Stimulated activated CD4-positive, alpha-beta T cell treated with anti-CD3 and anti-CD28 coated beads, Interleukin-2, amount 100 ng/mL, for 4 hours (primary cell): ENCODE measurements at regions not wholly inside any gene's neighbourhood (a gene's known extent, or its start where the extent isn't known, plus 50 kb on each side); places are given as distances from the start of the nearest gene placed in this dataset.

ENCODE experiments used
- DNase-seq: peaks from one replicate; pipeline ENCODE4 v3.0.0-alpha.2; 2020; ENCODE audit warnings: low read depth

DNA sequence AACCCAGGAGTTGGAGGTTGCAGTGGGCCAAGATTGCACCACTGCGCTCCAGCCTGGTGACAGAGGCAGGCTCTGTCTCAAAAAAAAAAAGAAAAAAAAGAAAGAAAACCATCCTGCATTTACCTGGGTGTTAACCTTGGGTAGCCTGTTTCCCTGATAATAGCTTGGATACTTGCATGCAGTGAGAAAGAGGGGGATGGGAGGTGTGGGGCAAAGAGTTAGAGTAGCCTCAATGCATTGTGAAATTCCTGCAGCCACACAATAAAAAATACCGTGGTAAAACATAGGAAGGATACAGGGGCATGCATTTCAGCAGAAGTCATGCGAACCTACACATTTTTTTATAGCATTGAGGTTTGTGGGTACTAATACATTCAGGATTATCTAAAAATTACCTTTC is 76.6 kb upstream of the ZNF516 start:
- no peak for DNase-seq

DNA sequence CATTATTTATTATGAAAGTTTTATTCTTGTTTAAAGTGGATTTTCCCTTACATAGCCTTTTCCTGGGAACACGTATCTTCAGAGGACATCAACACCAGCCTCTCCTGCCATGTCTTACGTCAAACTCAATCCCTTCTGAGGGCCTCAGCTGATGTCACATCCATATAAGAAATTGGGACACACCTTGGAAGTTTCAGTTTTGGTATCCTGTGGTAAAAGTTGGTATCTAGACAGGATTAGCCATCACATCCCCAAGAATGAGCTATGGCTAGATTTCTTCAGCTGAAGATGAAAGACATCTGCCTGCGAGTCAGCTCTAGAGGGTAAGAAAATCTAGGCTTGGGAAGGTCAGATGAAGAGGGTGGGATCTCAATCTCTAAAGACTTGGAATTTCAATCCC is 75.8 kb upstream of the ZNF516 start:
- DNase-seq = no peak

DNA sequence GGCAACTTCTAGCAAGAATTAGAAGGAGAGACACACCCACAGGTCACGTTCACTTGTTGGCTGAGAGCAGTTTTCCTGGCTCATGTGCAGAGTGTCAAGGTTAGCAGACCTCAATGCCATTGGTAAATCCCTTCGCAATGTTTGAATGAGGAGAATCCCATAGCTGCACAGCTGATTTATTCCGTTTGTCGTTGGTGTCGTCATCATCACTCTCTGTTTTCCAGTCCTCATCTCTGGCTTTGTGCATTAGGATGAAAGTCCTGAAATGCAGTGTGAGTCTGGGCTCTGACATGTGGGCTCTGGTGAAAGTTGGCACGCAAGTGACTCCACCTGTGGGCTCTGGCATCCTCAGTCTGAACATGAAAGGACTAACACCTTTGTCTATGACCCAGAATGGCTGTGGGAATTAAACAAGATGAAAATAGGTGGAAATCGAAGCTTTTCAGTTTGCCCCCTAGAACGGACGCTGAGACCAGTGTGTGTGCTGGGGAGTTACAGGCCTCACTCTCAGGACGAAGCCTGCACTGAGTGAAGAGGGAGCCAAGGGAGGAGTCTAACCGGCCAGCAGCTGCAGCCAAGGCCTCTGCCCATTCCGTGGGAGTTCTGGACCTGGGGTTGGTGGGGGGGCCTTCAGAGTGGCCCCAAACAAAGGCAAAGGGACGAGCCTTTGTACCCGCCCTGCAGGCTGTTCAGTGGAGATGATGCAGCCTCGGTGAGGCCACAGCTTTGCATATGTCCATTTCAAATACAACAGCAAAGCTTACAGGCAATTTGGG is 74.8 kb upstream of the ZNF516 start:
- DNase-seq = no peak

DNA sequence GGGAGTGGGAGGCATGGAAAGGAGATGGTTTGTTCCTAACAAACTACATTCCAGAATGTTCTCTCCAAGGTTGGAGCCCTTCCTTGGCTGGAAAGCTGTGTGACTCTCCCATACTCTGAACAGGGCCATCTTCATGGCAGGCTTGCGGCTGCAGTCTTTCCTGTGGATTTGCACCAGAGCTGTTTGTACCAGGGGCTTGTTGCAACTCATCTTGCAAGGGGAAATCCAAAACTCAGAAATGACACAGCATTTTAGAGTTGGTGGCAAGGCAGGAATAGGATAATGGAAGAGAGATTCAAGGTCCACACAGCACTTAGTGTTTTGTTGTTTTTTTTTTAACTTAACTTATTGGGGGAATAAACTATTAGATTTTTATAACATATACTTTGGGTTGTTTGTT is 73.7 kb upstream of the ZNF516 start:
- no peak for DNase-seq

DNA sequence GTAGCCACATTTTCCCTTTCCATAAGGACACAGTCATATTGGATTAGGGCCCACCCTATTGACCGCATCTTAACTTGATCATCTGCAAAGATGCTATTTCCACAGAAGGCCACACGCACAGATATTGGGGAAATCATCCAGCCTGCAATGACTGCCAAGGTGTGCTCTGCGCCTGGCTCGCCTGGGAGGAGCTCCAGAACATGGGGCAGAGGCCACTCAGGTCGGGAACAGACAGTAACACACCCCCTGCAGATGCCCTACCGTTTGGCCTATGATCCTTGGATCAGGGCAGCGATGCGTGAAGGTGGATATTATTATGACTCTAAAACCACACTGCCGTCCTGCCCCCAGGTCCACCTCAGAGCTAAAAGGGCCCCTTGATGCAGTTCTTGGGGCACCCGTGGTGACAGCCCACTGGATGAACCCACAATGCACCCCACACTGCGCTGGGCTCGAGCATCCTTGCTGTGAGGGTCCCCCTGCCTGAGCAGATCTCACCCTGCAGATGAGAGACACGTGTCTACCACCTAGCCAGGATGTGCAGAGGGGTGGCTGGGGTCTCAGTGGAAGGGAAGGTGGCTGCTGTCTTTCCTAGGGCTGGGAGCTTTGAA is 72.9 kb upstream of the ZNF516 start:
- no peak for DNase-seq

DNA sequence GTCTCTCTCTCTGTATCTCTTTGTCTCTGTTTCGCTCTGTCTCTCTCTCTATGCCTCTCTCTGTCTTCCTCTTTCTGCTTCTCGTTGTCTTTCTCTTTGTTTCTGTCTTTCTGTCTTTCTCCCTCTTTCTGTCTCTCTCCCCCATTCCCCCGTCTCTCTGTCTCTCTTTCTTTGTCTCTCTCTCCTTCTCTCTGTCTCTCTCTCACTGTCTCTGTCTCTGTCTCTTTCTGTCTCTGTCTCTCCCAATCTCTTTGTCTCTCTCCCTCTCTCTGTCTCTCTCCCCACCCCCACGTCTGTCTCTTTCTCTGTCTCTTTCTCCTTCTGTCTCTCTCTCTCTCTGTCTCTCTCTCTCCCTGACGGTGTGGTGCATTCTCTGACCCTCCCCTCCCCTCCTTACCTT is 71.9 kb upstream of the ZNF516 start:
- no peak for DNase-seq

DNA sequence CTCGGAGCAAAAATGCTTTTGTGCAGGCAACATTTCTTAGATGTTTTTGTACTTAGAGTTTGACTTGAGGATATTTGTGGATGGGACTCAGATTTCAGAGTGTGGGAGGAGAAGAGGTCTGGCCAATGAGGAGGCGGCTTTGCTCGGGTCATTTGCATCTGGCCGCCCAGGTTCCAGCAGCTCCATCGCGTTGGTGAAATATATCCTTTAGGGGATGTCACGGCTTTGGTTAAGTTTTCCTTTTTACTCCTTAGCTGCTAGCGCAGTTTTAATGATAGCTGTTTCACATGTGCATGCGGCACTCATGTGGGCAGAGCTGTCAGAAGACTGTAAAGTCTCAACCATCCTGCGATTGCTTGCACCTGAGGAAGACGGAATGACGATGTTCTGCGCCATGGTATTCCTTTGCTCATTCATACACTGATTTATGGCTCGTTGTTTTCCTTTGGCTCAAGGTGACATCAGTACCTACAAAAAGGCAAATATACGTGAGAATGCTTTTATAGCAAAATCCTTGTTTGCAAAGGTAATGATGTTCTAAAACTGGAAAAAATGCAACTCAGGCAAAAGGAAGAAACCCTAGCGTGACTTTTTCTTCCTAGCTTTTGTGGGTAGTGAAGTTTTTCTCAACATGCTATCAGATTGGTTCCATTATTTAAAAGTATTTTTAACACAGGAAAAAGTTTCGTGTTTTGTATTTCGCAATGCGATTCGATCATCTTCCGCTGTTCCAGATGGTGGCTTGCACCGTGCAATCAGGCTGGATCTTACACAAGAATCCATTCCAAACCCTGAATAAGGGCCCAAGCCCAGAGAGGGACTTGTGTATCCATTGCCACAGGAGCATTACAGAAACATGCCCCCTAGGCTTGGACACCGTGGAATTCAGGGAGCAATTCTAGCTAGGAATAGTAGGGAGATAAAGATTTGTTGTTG is 70.5 kb upstream of the ZNF516 start:
- no peak for DNase-seq

DNA sequence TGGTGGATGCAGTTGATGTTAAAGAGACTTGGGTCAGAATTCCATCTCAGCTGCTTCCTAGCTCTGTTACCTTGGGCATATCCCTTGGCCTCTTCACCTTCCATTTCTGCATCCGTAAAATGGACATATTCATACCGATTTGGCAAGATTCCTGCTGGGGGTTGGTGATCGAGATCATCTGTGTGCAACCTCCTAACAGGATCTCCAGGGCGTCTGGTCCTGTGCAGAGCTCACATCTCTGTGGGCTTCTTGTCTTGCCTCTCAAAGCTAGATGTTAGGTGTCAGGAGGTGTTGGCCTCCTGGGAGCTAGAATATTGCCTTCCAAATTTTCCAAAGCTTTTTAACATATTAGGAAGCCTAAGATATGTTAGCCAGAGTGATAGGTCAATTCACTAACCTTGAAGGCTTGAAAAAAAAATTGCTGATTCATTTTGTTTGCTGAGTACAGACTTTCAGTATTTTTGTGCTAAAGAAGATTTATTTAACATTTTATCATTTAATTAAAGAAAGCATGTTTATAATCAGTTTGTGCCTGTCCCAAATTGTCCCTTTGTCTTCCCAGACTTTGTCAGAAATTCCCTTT is 69.7 kb upstream of the ZNF516 start:
- no peak for DNase-seq

DNA sequence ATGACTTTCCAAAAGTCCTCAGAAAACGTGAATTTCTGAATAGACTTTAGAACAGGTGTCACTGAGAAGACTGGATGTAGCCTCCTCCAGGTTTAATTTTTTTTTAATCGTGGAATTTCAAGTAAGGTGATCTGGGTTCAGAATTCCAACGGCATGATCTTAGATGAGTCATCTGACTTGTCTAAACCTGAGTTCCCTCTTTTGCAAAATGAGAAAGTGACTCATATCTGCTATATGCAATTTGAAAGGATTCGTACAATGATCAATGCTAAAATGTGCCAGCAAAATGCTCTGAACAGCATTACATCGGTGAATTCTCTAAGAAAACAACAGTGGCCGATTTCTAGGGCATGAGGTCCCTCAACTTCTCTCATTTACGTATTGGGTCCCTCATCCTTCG is 69.1 kb upstream of the ZNF516 start:
- no peak for DNase-seq

DNA sequence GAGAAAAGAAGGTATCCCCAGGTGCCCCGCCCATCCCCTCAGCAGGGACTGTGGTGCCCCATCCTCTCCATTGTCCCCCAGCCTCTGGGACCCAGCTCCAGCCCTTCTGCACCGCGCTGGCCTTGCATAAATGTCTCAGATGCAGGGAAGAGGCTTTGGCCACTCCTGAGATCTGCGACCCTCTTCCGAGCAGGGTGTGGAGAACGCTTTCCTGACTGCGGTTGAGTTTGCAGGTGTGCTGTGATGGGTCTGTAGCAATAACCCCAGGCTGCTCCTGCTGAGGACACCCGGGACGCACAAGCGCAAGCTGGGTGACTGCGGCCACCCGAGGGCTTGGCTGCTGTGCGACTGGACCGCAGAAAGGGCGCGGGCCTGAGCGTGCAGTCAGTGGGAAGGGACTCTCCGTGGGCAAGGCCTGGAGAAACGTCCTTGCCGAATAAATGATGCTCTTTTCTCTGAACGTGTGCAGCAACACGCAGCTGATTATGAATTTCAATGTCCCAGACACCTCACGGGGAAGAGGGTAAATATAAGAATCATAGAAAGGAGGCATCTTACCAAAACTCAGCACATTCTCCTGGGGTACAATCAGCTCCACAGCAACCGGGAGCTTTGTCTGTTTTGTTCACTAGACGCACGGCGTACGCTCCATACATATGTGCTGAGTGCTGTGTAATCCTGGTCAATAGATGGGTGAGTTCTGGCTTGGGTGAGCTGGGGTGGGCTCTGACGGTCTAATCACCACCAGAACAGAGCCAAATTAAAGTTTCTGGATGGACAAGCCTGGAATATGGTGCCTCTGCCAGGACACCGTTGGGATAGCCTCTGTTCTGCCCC is 67.5 kb upstream of the ZNF516 start:
- no peak for DNase-seq

DNA sequence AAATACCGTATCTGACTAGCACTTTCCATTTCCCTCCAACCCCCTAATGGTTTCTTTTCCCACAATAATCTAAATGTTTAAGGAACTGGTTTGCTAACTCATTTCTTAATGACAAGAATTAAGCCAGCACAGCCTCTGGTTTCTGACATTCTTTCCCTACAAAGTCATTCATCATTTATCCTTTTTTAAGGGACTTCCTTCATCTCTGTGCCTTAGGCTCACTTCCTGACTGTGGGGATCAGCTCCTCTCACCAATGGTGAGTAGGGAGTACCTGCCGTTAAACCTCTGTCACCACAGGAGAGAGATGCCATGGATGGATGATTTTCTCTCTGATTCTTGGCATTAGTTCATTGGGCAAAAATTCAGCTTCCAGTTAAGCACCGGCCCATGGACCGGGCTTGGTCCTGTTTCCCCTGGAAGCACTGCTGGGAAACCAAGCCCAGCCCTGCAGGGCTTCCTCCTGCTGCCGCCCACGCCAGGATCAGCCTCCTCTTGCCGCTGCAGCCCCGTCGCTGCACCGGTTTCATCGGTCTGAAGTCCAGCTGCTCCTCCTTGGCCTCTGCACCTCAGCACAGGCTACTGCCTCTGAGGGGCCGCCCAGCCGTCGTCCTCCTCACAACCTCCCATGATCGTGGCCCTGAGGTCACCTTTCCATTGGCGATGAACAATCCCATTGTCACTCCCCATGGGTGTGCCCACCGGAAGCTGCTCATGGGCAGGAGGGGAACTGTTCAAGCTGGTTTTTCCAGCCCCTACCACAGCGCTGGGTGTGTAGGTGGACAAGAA is 64.0 kb upstream of the ZNF516 start:
- DNase-seq = no peak

DNA sequence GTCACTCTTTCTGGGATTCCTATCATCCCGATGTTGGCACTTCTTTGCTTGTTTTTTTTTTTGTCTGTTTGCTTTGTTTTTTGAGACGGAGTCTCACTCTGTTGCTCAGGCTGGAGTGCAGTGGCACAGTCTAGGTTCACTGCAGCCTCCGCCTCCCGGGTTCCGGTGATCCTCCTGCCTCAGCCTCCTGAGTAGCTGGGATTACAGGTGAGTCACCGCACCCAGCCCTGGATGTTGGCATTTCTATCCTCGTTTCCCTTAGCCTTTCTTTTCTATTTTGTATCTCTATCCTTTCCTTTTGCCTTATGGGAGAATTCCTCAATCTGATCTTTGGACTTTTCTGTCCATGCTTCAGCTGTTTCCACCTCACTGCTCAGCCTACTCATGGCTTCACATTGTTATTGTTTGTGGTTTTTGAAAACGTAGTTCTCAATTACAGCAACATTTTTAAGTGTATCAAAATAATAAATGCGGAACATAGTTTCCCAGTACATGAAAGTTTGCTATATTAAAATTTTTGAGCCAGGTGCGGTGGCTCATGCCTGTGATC is 62.1 kb upstream of the ZNF516 start:
- no peak for DNase-seq

DNA sequence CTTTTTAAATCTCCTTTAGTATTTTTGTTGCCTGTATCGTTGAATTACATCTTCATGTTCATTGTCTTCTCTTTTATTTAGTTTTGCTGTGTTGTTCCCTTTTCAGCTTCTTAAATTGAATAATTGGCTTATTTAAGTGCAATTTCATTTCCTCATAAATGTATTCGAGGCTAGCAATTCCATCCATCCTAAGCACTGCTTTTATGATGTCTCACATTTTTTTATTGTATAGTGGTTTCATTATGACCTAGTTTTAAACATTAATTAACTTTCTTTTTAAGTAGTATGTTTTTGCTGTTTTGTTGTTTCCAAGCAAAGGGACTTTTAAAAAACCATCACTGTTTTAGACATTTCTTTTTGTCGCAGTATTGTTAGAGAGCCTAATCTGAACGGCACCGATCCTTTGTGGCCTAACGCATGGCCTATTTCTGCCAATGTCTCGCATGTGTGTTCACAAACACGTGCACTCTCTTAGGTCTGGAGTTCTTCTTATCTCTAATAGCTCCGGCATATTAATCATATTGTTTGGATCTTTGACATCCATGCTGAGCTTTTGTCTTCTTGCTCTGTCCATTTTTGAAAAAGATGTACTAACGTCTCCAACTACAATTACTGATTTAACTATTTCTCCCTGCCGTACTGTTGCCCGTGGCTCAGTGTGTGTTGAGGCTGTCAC is 59.6 kb upstream of the ZNF516 start:
- no peak for DNase-seq

DNA sequence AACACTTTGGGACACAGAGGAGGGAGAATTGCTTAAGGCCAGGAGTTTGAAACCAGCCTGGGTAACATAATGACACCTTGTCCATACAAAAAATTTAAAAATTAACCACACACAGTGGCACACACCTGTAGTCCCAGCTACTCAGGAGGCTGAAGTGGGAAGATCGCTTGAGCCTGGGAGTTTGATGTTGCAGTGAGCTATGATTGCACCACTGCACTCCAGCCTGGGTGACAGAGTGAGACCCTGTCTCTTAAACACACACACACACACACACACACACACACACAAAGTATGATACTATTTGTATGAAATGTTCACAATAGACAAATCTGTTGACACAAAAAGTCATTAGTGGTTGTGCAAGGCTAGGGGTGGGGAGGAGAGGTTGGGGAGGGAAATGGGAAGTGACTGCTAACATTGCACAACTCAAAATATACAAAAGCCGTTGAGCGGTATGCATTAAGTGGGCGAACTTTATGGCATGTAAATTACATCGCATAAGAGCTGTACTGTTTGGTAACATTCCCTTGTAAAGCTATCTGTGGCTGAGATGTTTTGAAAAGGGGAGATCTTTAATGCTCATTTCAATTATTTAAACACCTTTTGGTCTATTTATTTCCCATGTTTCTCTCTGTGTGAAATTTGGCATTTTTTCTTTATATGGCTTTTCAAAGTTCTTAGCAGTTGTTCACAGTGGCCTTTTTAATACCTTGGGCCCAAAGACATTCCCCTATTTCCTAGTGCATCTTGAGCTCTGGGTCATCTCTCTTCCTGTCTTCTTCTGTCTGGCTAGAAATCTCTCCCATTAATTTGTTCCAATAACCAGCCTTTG is 58.9 kb upstream of the ZNF516 start:
- no peak for DNase-seq

DNA sequence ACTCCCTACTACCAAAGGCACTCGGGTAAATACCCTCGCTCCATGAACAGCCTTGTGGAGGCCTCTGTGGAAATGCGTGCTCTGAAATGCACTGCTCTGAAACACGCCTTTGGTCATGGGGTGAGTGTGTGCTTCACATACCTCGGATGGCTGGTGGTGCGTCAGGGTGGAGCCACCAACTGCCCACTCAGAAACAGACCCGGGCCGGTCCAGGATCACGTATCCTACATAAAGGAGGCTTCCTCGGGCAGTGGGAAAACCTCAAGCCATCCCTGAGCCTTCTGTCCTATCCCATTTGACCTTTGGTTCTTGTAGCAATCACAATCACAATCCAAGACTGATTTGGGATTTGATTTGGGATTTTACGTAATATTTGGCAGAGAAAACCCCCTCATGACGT is 53.5 kb upstream of the ZNF516 start:
- DNase-seq = no peak

DNA sequence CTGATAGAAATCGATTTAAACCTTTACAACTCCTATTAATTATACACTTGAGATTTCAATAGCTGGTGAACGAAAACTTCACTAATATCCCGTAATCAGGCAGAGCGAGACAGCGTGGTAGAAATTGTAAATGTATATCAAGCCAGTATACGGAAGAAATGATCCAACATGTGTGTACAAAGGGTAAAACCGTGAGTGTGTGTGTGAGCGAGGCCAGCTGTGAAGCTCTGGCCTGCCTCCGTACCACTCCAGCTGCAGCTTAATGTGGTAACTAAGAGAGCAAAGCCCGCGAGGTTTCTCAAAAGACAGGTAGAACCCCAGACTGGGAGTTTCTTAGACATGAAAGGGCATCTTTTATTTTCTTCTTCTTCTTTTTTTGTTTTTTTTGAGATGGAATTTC is 52.3 kb upstream of the ZNF516 start:
- no peak for DNase-seq

DNA sequence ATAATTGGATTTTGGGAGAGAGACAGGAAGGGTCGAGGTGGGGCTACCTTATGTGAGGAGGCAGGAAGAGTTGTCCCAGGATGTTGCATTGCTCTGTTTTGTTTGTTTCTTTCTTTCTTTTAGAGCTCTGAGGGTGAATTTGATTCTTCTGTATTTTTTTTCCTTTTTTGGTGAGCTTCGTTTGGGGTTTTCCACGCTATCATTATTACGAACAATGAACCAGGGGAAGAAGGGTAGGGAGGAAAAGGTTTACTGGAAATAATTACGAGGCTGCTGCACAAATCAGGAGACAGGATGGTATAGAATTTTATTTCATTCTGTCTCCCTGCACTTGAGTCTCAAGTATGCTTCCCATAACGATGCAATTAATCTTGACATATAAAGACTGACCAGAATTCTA is 51.4 kb upstream of the ZNF516 start:
- no peak for DNase-seq

DNA sequence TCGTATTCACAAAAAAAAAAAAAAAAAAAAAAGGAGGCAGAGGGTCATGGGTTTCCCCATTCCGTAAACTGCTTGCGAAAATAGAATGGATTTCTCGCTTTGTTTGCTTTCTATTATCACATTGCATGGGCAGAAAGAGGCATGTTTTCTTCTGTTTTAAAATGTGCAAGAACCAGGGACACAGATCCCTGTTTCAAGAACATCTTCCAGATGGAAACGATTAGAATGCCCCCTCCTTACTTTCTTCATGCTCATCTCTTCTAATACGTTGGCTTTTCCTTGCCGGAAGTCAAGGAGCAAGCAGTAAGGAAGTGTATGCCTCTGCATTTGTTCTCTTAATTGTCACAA is 51.0 kb upstream of the ZNF516 start:
- no peak for DNase-seq

DNA sequence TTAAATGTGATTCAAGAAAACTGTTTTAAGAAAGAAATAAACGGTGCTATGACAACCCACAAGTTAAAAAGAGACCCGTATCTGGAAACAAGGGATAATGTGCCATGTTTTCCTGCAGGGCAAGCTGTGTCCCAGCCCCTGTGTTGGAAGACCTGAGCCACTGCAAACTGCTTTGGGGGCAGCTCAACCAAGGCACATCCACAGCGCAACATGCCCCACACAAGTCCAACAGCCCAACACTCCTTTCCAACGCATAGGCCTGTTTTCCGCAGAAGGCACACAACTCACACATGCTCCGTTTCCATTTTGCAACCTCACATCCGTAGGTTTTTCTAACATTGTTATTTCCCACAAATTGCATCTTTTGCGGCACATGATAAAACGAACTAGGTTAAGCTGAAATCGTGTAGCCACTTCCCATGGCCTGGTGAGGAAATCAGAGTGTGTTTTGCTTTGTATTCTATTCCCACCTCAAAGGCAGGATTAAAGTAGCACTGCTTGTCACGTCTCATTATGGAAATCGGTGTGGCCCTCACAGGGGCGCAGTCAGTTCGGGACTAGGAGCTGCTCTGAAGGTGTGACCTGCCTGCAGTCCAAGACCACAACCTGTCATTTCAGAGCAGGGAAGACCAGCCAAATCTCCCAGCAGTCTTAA is 50.5 kb upstream of the ZNF516 start:
- DNase-seq = no peak
